ENCODE measurements at regions not wholly inside any gene's neighbourhood (a gene's known extent, or its start where the extent isn't known, plus 50 kb on each side); places are given as distances from the start of the nearest gene placed in this dataset.

- H3K4me1 ChIP-seq = no peaks in the 10 kb centered on the region
- ATAC-seq = no peak
These were observed 677.0 kb downstream of the TAF11L14 start for GRCh38 chr5:18311266-18311665.

DNA sequence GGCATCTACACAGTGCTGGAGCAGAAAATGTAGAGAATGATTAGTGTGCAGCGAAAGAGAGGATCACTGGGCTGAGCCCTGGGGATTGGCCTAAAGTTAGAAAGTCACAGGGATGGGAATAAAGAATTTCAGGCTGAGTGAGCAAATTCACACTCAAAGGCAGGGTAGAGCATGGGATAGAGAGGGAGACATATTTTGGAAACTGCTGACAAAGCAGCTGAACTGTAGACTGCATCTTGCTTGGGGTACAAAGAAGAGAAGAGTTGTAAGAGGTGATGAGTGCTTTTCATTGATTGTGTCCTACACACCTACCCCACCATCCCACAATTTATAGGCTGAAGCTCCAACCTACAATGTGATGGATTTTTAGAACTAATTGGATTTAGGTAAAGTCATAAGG, 677.8 kb downstream of the TAF11L14 start:
- no peak overlapping the region for H3K4me3 ChIP-seq
- no peaks in the 10 kb centered on the region for H3K4me1 ChIP-seq
- H3K27ac ChIP-seq = no peak overlapping the region
- H3K27me3 ChIP-seq = no peaks in the 10 kb centered on the region
- 91 to 95% methylated on average over 1 of the region's 1 CpG for WGBS, 2 donors
- H3K36me3 ChIP-seq (replicated peaks in 1 of 2; ENCODE audit: insufficient read depth in 1 of 2, low read depth in 2 of 2) = no peaks in the 10 kb centered on the region
- ATAC-seq (no peak), DNase-seq (no peak)
- no peaks in the 10 kb centered on the region for H3K9me3 ChIP-seq
- intact Hi-C loops (cut with DNase I) = no loop called here
- no peak for TF ChIP-seq POLR2A (IDR thresholded peaks at IDR 0.05)
- TF ChIP-seq CTCF (IDR thresholded peaks at IDR 0.05) = no peak

More at GRCh38 chr5:18311266-18311665, 677.0 kb downstream of the TAF11L14 start:
- intact Hi-C loops (cut with DNase I) = no loop called here
- H3K27ac ChIP-seq = no peak overlapping the region
- no peak overlapping the region for H3K4me3 ChIP-seq
- H3K9me3 ChIP-seq = no peaks in the 10 kb centered on the region
- 74 to 77% methylated on average over 3 of the region's 3 CpGs for WGBS, 2 donors
- no peak for DNase-seq
- no peak for TF ChIP-seq CTCF (IDR thresholded peaks at IDR 0.05)
- TF ChIP-seq POLR2A (IDR thresholded peaks at IDR 0.05) = no peak
- no peaks in the 10 kb centered on the region for H3K36me3 ChIP-seq (replicated peaks in 1 of 2; ENCODE audit: insufficient read depth in 1 of 2, low read depth in 2 of 2)
- no peaks in the 10 kb centered on the region for H3K27me3 ChIP-seq

DNA sequence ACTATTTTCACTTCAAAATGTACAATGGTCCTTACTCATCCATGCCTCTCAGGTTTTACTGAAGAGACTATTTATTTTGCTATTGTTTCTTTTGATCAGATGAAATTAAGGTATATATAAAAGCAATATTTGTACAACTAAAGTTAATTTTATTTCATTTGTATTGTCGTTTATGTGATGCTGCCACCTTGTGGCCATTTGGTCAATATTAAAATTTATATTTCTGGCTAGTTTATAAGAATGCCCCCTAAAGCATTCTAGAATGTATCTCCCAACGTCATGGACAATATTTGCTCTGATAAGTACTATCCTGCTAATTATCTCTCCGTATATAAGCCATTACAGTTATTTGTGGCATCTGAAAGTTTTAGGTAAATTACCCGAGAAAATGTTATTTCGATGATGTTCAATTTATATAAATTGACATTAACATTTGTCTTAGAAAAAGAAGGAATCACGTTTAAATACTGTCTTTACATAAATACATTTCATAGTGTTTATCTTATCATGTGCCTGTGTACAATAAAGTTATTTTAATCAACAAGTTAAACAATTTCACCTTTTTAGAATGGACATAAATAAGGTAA, 680.0 kb downstream of the TAF11L14 start:
- Histone ChIP-seq H3K27ac (no peak overlapping the region), H3K9me3 (no peaks in the 10 kb centered on the region), H3K4me1 (no peaks in the 10 kb centered on the region), H3K36me3 (replicated peaks in 1 of 2; ENCODE audit: insufficient read depth in 1 of 2, low read depth in 2 of 2) (no peaks in the 10 kb centered on the region), H3K4me3 (no peak overlapping the region), H3K27me3 (no peaks in the 10 kb centered on the region)
- DNase-seq (peak in 1 of 4 donors; percentile 10), ATAC-seq (no peak)
- 30 to 33% methylated on average over 6 of the region's 6 CpGs for WGBS, 2 donors
- TF ChIP-seq CTCF (IDR thresholded peaks at IDR 0.05) (peak; percentile 29 to 56 (median 38)), POLR2A (IDR thresholded peaks at IDR 0.05) (no peak)
- intact Hi-C loops (cut with DNase I) = no loop called here

- no peaks in the 10 kb centered on the region for H3K9me3 ChIP-seq
- no peaks in the 10 kb centered on the region for H3K36me3 ChIP-seq (replicated peaks in 1 of 2; ENCODE audit: insufficient read depth in 1 of 2, low read depth in 2 of 2)
- H3K4me3 ChIP-seq = no peak overlapping the region
- intact Hi-C loops (cut with DNase I) = no loop called here
- no peak for ATAC-seq
- no peaks in the 10 kb centered on the region for H3K27me3 ChIP-seq
- no peak for DNase-seq
- no peak overlapping the region for H3K27ac ChIP-seq
- WGBS, 2 donors = 40 to 41% methylated on average over 5 of the region's 5 CpGs
- TF ChIP-seq CTCF (IDR thresholded peaks at IDR 0.05) (no peak), POLR2A (IDR thresholded peaks at IDR 0.05) (no peak)
- no peaks in the 10 kb centered on the region for H3K4me1 ChIP-seq
These were observed 687.1 kb downstream of the TAF11L14 start for GRCh38 chr5:18321262-18321942.

- intact Hi-C loops (cut with DNase I) = no loop called here
- Histone ChIP-seq H3K4me3 (no peak overlapping the region), H3K27me3 (no peaks in the 10 kb centered on the region), H3K36me3 (replicated peaks in 1 of 2; ENCODE audit: insufficient read depth in 1 of 2, low read depth in 2 of 2) (no peaks in the 10 kb centered on the region), H3K9me3 (no peaks in the 10 kb centered on the region), H3K27ac (no peak overlapping the region), H3K4me1 (no peaks in the 10 kb centered on the region)
- no peak for DNase-seq
- TF ChIP-seq CTCF (IDR thresholded peaks at IDR 0.05) = no peak
- TF ChIP-seq POLR2A (IDR thresholded peaks at IDR 0.05) = no peak
- 69 to 80% methylated on average over 2 of the region's 2 CpGs for WGBS, 2 donors
- ATAC-seq = no peak
These were observed 689.6 kb downstream of the TAF11L14 start for GRCh38 chr5:18323891-18324290.

Measured in body of pancreas (tissue), 4 donors.